Astrocyte (in vitro differentiated cells and primary cell): ENCODE measurements at regions not wholly inside any gene's neighbourhood (a gene's known extent, or its start where the extent isn't known, plus 50 kb on each side); places are given as distances from the start of the nearest gene placed in this dataset.

Source experiments
- EZH2 ChIP-seq: IDR thresholded peaks from 2 replicates; pipeline ENCODE4 v1.6.1; 2012; ENCODE audit warnings: mild to moderate bottlenecking, low read length, inconsistent platforms; ENCODE audit not compliant: insufficient read depth
- TF ChIP-seq, protein P1 (sequence below): IDR thresholded peaks from 2 replicates; pipeline ENCODE4 v1.5.1; 2011; ENCODE audit warnings: low read depth, mild to moderate bottlenecking, inconsistent platforms, low read length, moderate library complexity; ENCODE audit not compliant: insufficient read depth

GRCh38 chr10:111211706-111212105 is 134.9 kb downstream of the ADRA2A start:
- TF ChIP-seq, protein P1, sequence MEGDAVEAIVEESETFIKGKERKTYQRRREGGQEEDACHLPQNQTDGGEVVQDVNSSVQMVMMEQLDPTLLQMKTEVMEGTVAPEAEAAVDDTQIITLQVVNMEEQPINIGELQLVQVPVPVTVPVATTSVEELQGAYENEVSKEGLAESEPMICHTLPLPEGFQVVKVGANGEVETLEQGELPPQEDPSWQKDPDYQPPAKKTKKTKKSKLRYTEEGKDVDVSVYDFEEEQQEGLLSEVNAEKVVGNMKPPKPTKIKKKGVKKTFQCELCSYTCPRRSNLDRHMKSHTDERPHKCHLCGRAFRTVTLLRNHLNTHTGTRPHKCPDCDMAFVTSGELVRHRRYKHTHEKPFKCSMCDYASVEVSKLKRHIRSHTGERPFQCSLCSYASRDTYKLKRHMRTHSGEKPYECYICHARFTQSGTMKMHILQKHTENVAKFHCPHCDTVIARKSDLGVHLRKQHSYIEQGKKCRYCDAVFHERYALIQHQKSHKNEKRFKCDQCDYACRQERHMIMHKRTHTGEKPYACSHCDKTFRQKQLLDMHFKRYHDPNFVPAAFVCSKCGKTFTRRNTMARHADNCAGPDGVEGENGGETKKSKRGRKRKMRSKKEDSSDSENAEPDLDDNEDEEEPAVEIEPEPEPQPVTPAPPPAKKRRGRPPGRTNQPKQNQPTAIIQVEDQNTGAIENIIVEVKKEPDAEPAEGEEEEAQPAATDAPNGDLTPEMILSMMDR: no peak
- TF ChIP-seq EZH2: no peak
